ENCODE measurements at regions not wholly inside any gene's neighbourhood (a gene's known extent, or its start where the extent isn't known, plus 50 kb on each side); places are given as distances from the start of the nearest gene placed in this dataset.

- DNase-seq (ENCODE audit: insufficient read length, low spot score) (no peak), FAIRE-seq (no peak)
- TF ChIP-seq CTCF (IDR thresholded peaks at IDR 0.05; ENCODE audit: insufficient read depth, missing control alignments): no peak
Observed at GRCh38 chr18:68086481-68086880, 570.0 kb upstream of the DSEL start.

GRCh38 chr18:68085251-68085650 is 568.7 kb upstream of the DSEL start:
- DNase-seq (ENCODE audit: insufficient read length, low spot score) (no peak), FAIRE-seq (no peak)
- no peak for TF ChIP-seq CTCF (IDR thresholded peaks at IDR 0.05; ENCODE audit: insufficient read depth, missing control alignments)

- FAIRE-seq (peak; percentile 100), DNase-seq (ENCODE audit: insufficient read length, low spot score) (no peak)
- no peak for TF ChIP-seq CTCF (IDR thresholded peaks at IDR 0.05; ENCODE audit: insufficient read depth, missing control alignments)
Observed at GRCh38 chr18:68083776-68084175, 567.3 kb upstream of the DSEL start.

GRCh38 chr18:68083131-68083530 is 566.6 kb upstream of the DSEL start:
- DNase-seq (ENCODE audit: insufficient read length, low spot score) (no peak), FAIRE-seq (no peak)
- TF ChIP-seq CTCF (IDR thresholded peaks at IDR 0.05; ENCODE audit: insufficient read depth, missing control alignments): no peak

- no peak for DNase-seq (ENCODE audit: insufficient read length, low spot score)
- no peak for FAIRE-seq
- TF ChIP-seq CTCF (IDR thresholded peaks at IDR 0.05; ENCODE audit: insufficient read depth, missing control alignments): no peak
Observed at GRCh38 chr18:68072744-68073143, 556.2 kb upstream of the DSEL start.

GRCh38 chr18:68060871-68061270 is 544.4 kb upstream of the DSEL start:
- FAIRE-seq (no peak), DNase-seq (ENCODE audit: insufficient read length, low spot score) (no peak)
- TF ChIP-seq CTCF (IDR thresholded peaks at IDR 0.05; ENCODE audit: insufficient read depth, missing control alignments): no peak

GRCh38 chr18:68056936-68057335 is 540.4 kb upstream of the DSEL start:
- no peak for TF ChIP-seq CTCF (IDR thresholded peaks at IDR 0.05; ENCODE audit: insufficient read depth, missing control alignments)
- FAIRE-seq (no peak), DNase-seq (ENCODE audit: insufficient read length, low spot score) (no peak)

All from D721Med (cell line).